GM12878 (cell line): ENCODE measurements at regions not wholly inside any gene's neighbourhood (a gene's known extent, or its start where the extent isn't known, plus 50 kb on each side); places are given as distances from the start of the nearest gene placed in this dataset.

Source experiments
- ATAC-seq: fragments of 200-7000 bp; cut with Tn5 transposase; 3 replicates; pipeline ENCODE4 v1.9.1; 2020; ENCODE audit warnings: mild to moderate bottlenecking, moderate library complexity
- BruUV-seq: library from RNA; stranded (reverse); fragments of 400-500 nt; replicated peaks from 2 replicates; lab custom pipeline; 2021; lab: Mats Ljungman, UMichigan
- CTCF ChIA-PET: fragments of 300-600 bp; sonication (Branson Sonifier 250); formaldehyde crosslinking; extraction: SDS; loops from one replicate; lab custom pipeline; 2021; ENCODE audit warnings: inconsistent platforms; lab: Yijun Ruan, JAX
- POLR2A ChIA-PET: fragments of 350-600 bp; formaldehyde crosslinking; extraction: SDS; loops from one replicate; lab custom pipeline; 2021; ENCODE audit warnings: inconsistent platforms; lab: Charles Lee
- RAD21 ChIA-PET: fragments of 300-600 bp; sonication (Branson Sonifier 250); formaldehyde crosslinking; loops from one replicate; lab custom pipeline; 2023; ENCODE audit warnings: antibody characterized with exemption; ENCODE audit not compliant: unreplicated experiment; lab: Charles Lee
- SMC1A ChIA-PET: fragments of 300-600 bp; sonication (Branson Sonifier 250); formaldehyde crosslinking; loops from one replicate; lab custom pipeline; 2023; ENCODE audit not compliant: unreplicated experiment, uncharacterized antibody; lab: Charles Lee
- DNase-seq: peaks from one replicate; pipeline ENCODE4 v3.0.0-alpha.2; 2011; ENCODE audit warnings: low read depth, low spot score
- FAIRE-seq: peaks from 3 replicates; lab custom pipeline; 2011; peaks lifted over from hg19 to GRCh38; lab: Jason Lieb, UNC
- H2AFZ ChIP-seq: 2 replicates; pipeline ENCODE4 v1.6.0; 2011; ENCODE audit warnings: low read depth, low read length, control low read depth; ENCODE audit not compliant: control insufficient read depth
- H3K27ac ChIP-seq: 2 replicates; pipeline ENCODE4 v1.5.1; 2011; ENCODE audit warnings: control low read depth; ENCODE audit not compliant: control insufficient read depth, insufficient read depth
- H3K27me3 ChIP-seq, 2 experiments: replicated peaks in 1 of 2; 2 replicates each; pipeline versions ENCODE4 v1.6.0 to v1.6.1; 2011; ENCODE audit warnings: low read length in 1 of 2; ENCODE audit not compliant: control insufficient read depth in 2 of 2, insufficient read depth in 2 of 2
- H3K36me3 ChIP-seq, 2 experiments: 2 replicates each; pipeline ENCODE4 v1.5.1; 2011; ENCODE audit warnings: low read length in 1 of 2; ENCODE audit not compliant: control insufficient read depth in 2 of 2, insufficient read depth in 2 of 2
- H3K4me1 ChIP-seq: 2 replicates; pipeline ENCODE4 v1.6.1; 2011; ENCODE audit warnings: mild to moderate bottlenecking, low read length, moderate library complexity, mixed read lengths; ENCODE audit not compliant: control insufficient read depth, insufficient read depth
- H3K4me2 ChIP-seq: 2 replicates; pipeline ENCODE4 v1.6.0; 2011; ENCODE audit warnings: control low read depth; ENCODE audit not compliant: control insufficient read depth, insufficient read depth
- H3K4me3 ChIP-seq: fragments of 200-600 bp; sonication (generic); 2 replicates; pipeline ENCODE4 v1.5.1; 2016
- H3K79me2 ChIP-seq: 2 replicates; pipeline ENCODE4 v1.6.0; 2011; ENCODE audit warnings: low read length; ENCODE audit not compliant: control insufficient read depth, insufficient read depth
- H3K9ac ChIP-seq: 2 replicates; pipeline ENCODE4 v1.8.0; 2011; ENCODE audit warnings: low read length, control low read depth, mixed read lengths; ENCODE audit not compliant: control insufficient read depth, insufficient read depth
- H3K9me3 ChIP-seq: replicated peaks from 3 replicates; pipeline ENCODE4 v1.5.1; 2011; ENCODE audit warnings: mild to moderate bottlenecking, low read length; ENCODE audit not compliant: control insufficient read depth, insufficient read depth
- H4K20me1 ChIP-seq: 2 replicates; pipeline ENCODE4 v1.6.0; 2011; ENCODE audit not compliant: control insufficient read depth, insufficient read depth
- EZH2 ChIP-seq: IDR thresholded peaks from 2 replicates; pipeline ENCODE4 v1.6.1; 2012; ENCODE audit warnings: low read depth, mild to moderate bottlenecking, control low read depth, inconsistent platforms, low read length, borderline replicate concordance; ENCODE audit not compliant: control insufficient read depth
- HDGF ChIP-seq: fragments of 450-650 bp; IDR thresholded peaks from 2 replicates; pipeline ENCODE4 v1.6.1; 2016; ENCODE audit warnings: antibody characterized with exemption
- NRF1 ChIP-seq: conservative IDR thresholded peaks from 2 replicates; pipeline ENCODE4 v1.6.1; 2011; ENCODE audit warnings: mild to moderate bottlenecking, low read depth, low read length, improper control_type of control experiment
- RB1 ChIP-seq: fragments of 450-650 bp; formaldehyde crosslinking; IDR thresholded peaks from 2 replicates; pipeline ENCODE4 v1.6.1; 2017; ENCODE audit warnings: mild to moderate bottlenecking, borderline replicate concordance
- SUPT20H ChIP-seq: IDR thresholded peaks from 2 replicates; pipeline ENCODE4 v1.6.1; 2011; ENCODE audit warnings: low read depth, mild to moderate bottlenecking, low read length, moderate library complexity, borderline replicate concordance; ENCODE audit not compliant: control insufficient read depth
- TCF7 ChIP-seq: IDR thresholded peaks from 2 replicates; pipeline ENCODE4 v1.6.1; 2014; ENCODE audit warnings: antibody characterized with exemption, borderline replicate concordance
- in situ Hi-C: fragments of 300-500 bp; cut with MboI; formaldehyde crosslinking; loops from 9 replicates; pipeline ENCODE4 v1.14.3; 2018; ENCODE audit warnings: mixed read lengths
- intact Hi-C: fragments of 100-400 bp; cut with micrococcal nuclease; formaldehyde crosslinking; loops from one replicate; pipeline ENCODE4 v1.14.2; 2022; ENCODE audit not compliant: unreplicated experiment
- TF ChIP-seq, protein P1 (sequence below): fragments of 450-650 bp; IDR thresholded peaks from 2 replicates; pipeline ENCODE4 v1.6.1; 2017; ENCODE audit warnings: low read depth, mild to moderate bottlenecking, moderate library complexity
- TF ChIP-seq, protein P2 (sequence below): fragments of 450-650 bp; conservative IDR thresholded peaks from 2 replicates; pipeline ENCODE4 v1.6.1; 2017; ENCODE audit warnings: mild to moderate bottlenecking, moderate library complexity

GRCh38 chr3:107208100-107208499, 169.1 kb upstream of the CCDC54 start:
- Histone ChIP-seq H3K27ac (no peak overlapping the region), H3K79me2 (no peaks in the 10 kb centered on the region), H3K36me3 (no peaks in the 10 kb centered on the region), H3K4me1 (no peaks in the 10 kb centered on the region), H3K9ac (no peak overlapping the region), H3K4me3 (no peak overlapping the region), H4K20me1 (no peaks in the 10 kb centered on the region), H3K27me3 (no peaks in the 10 kb centered on the region), H3K4me2 (no peak overlapping the region), H3K9me3 (no peaks in the 10 kb centered on the region; the same call in 2 of the 3 replicates), H2AFZ (no peak overlapping the region)
- SMC1A ChIA-PET = no interaction called here
- intact Hi-C loops (no loop called here), in situ Hi-C loops (no loop called here)
- no peak for FAIRE-seq
- RAD21 ChIA-PET = no interaction called here
- no TSS peak for BruUV-seq
- ATAC-seq = no peak
- CTCF ChIA-PET = interaction anchor here (0.6 to 1.4 kb wide), 3 partner anchors 8 to 213 kb away, joined by 3 to 4 read pairs (median 3); no protein-coding TSS in a partner anchor
- TF ChIP-seq, protein P1, sequence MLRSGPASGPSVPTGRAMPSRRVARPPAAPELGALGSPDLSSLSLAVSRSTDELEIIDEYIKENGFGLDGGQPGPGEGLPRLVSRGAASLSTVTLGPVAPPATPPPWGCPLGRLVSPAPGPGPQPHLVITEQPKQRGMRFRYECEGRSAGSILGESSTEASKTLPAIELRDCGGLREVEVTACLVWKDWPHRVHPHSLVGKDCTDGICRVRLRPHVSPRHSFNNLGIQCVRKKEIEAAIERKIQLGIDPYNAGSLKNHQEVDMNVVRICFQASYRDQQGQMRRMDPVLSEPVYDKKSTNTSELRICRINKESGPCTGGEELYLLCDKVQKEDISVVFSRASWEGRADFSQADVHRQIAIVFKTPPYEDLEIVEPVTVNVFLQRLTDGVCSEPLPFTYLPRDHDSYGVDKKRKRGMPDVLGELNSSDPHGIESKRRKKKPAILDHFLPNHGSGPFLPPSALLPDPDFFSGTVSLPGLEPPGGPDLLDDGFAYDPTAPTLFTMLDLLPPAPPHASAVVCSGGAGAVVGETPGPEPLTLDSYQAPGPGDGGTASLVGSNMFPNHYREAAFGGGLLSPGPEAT = no peak
- TF ChIP-seq RB1 (no peak), TCF7 (no peak), EZH2 (no peak), NRF1 (no peak), HDGF (no peak), SUPT20H (no peak)
- TF ChIP-seq, protein P2, sequence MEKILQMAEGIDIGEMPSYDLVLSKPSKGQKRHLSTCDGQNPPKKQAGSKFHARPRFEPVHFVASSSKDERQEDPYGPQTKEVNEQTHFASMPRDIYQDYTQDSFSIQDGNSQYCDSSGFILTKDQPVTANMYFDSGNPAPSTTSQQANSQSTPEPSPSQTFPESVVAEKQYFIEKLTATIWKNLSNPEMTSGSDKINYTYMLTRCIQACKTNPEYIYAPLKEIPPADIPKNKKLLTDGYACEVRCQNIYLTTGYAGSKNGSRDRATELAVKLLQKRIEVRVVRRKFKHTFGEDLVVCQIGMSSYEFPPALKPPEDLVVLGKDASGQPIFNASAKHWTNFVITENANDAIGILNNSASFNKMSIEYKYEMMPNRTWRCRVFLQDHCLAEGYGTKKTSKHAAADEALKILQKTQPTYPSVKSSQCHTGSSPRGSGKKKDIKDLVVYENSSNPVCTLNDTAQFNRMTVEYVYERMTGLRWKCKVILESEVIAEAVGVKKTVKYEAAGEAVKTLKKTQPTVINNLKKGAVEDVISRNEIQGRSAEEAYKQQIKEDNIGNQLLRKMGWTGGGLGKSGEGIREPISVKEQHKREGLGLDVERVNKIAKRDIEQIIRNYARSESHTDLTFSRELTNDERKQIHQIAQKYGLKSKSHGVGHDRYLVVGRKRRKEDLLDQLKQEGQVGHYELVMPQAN = no peak
- no peak for DNase-seq
- POLR2A ChIA-PET = no interaction called here
